Inferior parietal cortex (tissue), 1 donor: ENCODE measurements at regions not wholly inside any gene's neighbourhood (a gene's known extent, or its start where the extent isn't known, plus 50 kb on each side); places are given as distances from the start of the nearest gene placed in this dataset.

Experiments
- DNase-seq: peaks from one replicate; pipeline ENCODE4 v3.0.0-alpha.2; 2016; ENCODE audit errors: extremely low spot score

GRCh38 chr9:108351571-108351970 lies 504.2 kb downstream of the ACTL7B start:
- no peak for DNase-seq

- DNase-seq = no peak
These were observed 508.2 kb downstream of the ACTL7B start for GRCh38 chr9:108347463-108348188.

- no peak for DNase-seq
These were observed 510.0 kb downstream of the ACTL7B start for GRCh38 chr9:108345826-108346225.

GRCh38 chr9:108339251-108339650 lies 516.5 kb downstream of the ACTL7B start:
- no peak for DNase-seq

GRCh38 chr9:108336575-108336974 lies 519.2 kb downstream of the ACTL7B start:
- no peak for DNase-seq

- no peak for DNase-seq
These were observed 522.2 kb downstream of the ACTL7B start for GRCh38 chr9:108333530-108333983.

- no peak for DNase-seq
These were observed 524.2 kb downstream of the ACTL7B start for GRCh38 chr9:108331596-108331995.

GRCh38 chr9:108325406-108325805 lies 530.4 kb downstream of the ACTL7B start:
- no peak for DNase-seq

- DNase-seq = no peak
These were observed 532.2 kb downstream of the ACTL7B start for GRCh38 chr9:108323615-108324014.

GRCh38 chr9:108322326-108323098 lies 533.3 kb downstream of the ACTL7B start:
- no peak for DNase-seq

GRCh38 chr9:108316630-108317029 lies 539.2 kb downstream of the ACTL7B start:
- DNase-seq = no peak

- DNase-seq = no peak
These were observed 539.7 kb downstream of the ACTL7B start for GRCh38 chr9:108316066-108316465.

- no peak for DNase-seq
These were observed 544.0 kb downstream of the ACTL7B start for GRCh38 chr9:108311745-108312144.

- no peak for DNase-seq
These were observed 545.6 kb downstream of the ACTL7B start for GRCh38 chr9:108310202-108310601.

GRCh38 chr9:108300306-108301287 lies 555.2 kb downstream of the ACTL7B start:
- DNase-seq = no peak

GRCh38 chr9:108297073-108297472 lies 558.7 kb downstream of the ACTL7B start:
- DNase-seq = no peak

- no peak for DNase-seq
These were observed 559.7 kb downstream of the ACTL7B start for GRCh38 chr9:108296056-108296455.

- no peak for DNase-seq
These were observed 564.2 kb downstream of the ACTL7B start for GRCh38 chr9:108291586-108291932.

- no peak for DNase-seq
These were observed 564.8 kb downstream of the ACTL7B start for GRCh38 chr9:108290839-108291585.

GRCh38 chr9:108286638-108287206 lies 569.1 kb downstream of the ACTL7B start:
- DNase-seq = no peak

GRCh38 chr9:108283696-108284095 lies 572.1 kb downstream of the ACTL7B start:
- DNase-seq = no peak
